ENCODE measurements at regions not wholly inside any gene's neighbourhood (a gene's known extent, or its start where the extent isn't known, plus 50 kb on each side); places are given as distances from the start of the nearest gene placed in this dataset.

DNA sequence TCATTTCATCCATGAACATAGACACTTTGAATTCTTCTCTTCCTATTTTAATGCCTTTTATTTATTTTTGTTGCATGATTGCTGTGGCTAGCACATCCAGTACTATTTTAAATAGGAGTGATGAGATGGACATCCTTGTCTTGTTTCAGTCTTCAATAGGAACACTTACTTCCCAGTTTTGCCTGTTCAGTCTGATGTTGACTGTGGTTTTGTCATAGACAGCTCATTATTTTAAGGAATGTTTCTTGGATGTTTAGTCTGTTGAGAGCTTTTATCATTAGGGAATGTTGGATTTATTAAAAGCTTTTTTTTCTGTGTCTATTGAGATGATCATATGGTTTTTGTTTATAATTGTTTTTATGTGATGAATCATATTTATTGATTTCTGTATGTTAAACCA lies 586.6 kb downstream of the SLITRK1 start:
- TF ChIP-seq, protein P1, sequence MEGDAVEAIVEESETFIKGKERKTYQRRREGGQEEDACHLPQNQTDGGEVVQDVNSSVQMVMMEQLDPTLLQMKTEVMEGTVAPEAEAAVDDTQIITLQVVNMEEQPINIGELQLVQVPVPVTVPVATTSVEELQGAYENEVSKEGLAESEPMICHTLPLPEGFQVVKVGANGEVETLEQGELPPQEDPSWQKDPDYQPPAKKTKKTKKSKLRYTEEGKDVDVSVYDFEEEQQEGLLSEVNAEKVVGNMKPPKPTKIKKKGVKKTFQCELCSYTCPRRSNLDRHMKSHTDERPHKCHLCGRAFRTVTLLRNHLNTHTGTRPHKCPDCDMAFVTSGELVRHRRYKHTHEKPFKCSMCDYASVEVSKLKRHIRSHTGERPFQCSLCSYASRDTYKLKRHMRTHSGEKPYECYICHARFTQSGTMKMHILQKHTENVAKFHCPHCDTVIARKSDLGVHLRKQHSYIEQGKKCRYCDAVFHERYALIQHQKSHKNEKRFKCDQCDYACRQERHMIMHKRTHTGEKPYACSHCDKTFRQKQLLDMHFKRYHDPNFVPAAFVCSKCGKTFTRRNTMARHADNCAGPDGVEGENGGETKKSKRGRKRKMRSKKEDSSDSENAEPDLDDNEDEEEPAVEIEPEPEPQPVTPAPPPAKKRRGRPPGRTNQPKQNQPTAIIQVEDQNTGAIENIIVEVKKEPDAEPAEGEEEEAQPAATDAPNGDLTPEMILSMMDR (IDR thresholded peaks at IDR 0.05 in 2 of 3, conservative IDR thresholded peaks at IDR 0.05 in 1 of 3; ENCODE audit: control insufficient read depth in 2 of 3, extremely low read depth in 1 of 3, insufficient read depth in 1 of 3, low read depth in 3 of 3, low read length in 3 of 3): no peak
- no peak for TF ChIP-seq RAD21 (IDR thresholded peaks at IDR 0.05; ENCODE audit: insufficient read depth, low read depth, low read length)
- no peak for TF ChIP-seq NR2C1 (IDR thresholded peaks at IDR 0.05)
- no peak for TF ChIP-seq EP300 (IDR thresholded peaks at IDR 0.05; ENCODE audit: borderline replicate concordance in 1 of 2, control insufficient read depth in 1 of 2, low read depth in 2 of 2, low read length in 2 of 2)
- TF ChIP-seq SMAD1 (IDR thresholded peaks at IDR 0.05; ENCODE audit: low read depth, partially characterized antibody): no peak
- no peak for TF ChIP-seq JUND (IDR thresholded peaks at IDR 0.05; ENCODE audit: low read depth, low read length)
- TF ChIP-seq EGR1 (IDR thresholded peaks at IDR 0.05; ENCODE audit: borderline replicate concordance in 1 of 2, low read depth in 2 of 2, low read length in 2 of 2): no peak
- no peak for TF ChIP-seq POLR2AphosphoS5 (IDR thresholded peaks at IDR 0.05; ENCODE audit: low read length)

All from GM12878 (cell line).